Fibroblast of lung (primary cell): ENCODE measurements at regions not wholly inside any gene's neighbourhood (a gene's known extent, or its start where the extent isn't known, plus 50 kb on each side); places are given as distances from the start of the nearest gene placed in this dataset.

Experiments used
- DNase-seq, 2 donors: peaks; one replicate each; pipeline versions ENCODE4 v3.0.0 to v3.0.0-alpha.2; 2010; ENCODE audit warnings: low read depth in 2 of 2
- H2AFZ ChIP-seq: 2 replicates; pipeline ENCODE4 v1.5.1; 2012; ENCODE audit warnings: low read length, control low read depth, inconsistent platforms
- H3K27ac ChIP-seq: 2 replicates; pipeline ENCODE4 v1.5.1; 2011; ENCODE audit warnings: low read length, control low read depth; ENCODE audit not compliant: insufficient read depth
- H3K27me3 ChIP-seq: 2 replicates; pipeline ENCODE4 v1.5.1; 2011; ENCODE audit warnings: mild to moderate bottlenecking, low read length; ENCODE audit not compliant: control insufficient read depth, insufficient read depth
- H3K36me3 ChIP-seq: 2 replicates; pipeline ENCODE4 v1.5.1; 2011; ENCODE audit warnings: low read length; ENCODE audit not compliant: control insufficient read depth, insufficient read depth
- H3K4me1 ChIP-seq: 2 replicates; pipeline ENCODE4 v1.5.1; 2011; ENCODE audit warnings: low read length; ENCODE audit not compliant: control insufficient read depth, insufficient read depth; ENCODE audit errors: extremely low read depth
- H3K4me2 ChIP-seq: 2 replicates; pipeline ENCODE4 v1.5.1; 2011; ENCODE audit warnings: low read length, control low read depth; ENCODE audit not compliant: insufficient read depth; ENCODE audit errors: extremely low read depth
- H3K4me3 ChIP-seq, 4 experiments: fragments of 200-600 bp in 1 of 4; sonication (generic) in 1 of 4; replicated peaks in 1 of 4; 2 replicates each; pipeline ENCODE4 v1.5.1; 2011 to 2016; ENCODE audit warnings: low read length in 4 of 4, low read depth in 3 of 4, mild to moderate bottlenecking in 3 of 4, control low read depth in 2 of 4, inconsistent platforms in 1 of 4, mixed read lengths in 1 of 4; ENCODE audit not compliant: insufficient read depth in 1 of 4; ENCODE audit errors: control extremely low read depth in 1 of 4
- H3K79me2 ChIP-seq: 2 replicates; pipeline ENCODE4 v1.5.1; 2012; ENCODE audit warnings: mild to moderate bottlenecking, low read length, inconsistent platforms; ENCODE audit not compliant: control insufficient read depth, insufficient read depth
- H3K9ac ChIP-seq: 2 replicates; pipeline ENCODE4 v1.5.1; 2011; ENCODE audit warnings: mild to moderate bottlenecking, low read length, control low read depth; ENCODE audit not compliant: insufficient read depth
- H3K9me3 ChIP-seq: 2 replicates; pipeline ENCODE4 v1.5.1; 2012; ENCODE audit warnings: low read depth, low read length; ENCODE audit not compliant: control insufficient read depth, insufficient read depth
- H4K20me1 ChIP-seq: 2 replicates; pipeline ENCODE4 v1.5.1; 2011; ENCODE audit warnings: low read length; ENCODE audit not compliant: control insufficient read depth, insufficient read depth; ENCODE audit errors: extremely low read depth
- EZH2 ChIP-seq: IDR thresholded peaks from 2 replicates; pipeline ENCODE4 v1.5.1; 2012; ENCODE audit warnings: low read length, control low read depth, mild to moderate bottlenecking; ENCODE audit errors: missing control alignments
- TF ChIP-seq, protein P1 (sequence below), 2 donors: IDR thresholded peaks in 1 of 2; conservative IDR thresholded peaks in 1 of 2; 1 replicate in 1 of 2; 2 replicates in 1 of 2; pipeline ENCODE4 v1.5.1; 2011 to 2012; ENCODE audit warnings: low read length in 2 of 2, control low read depth in 1 of 2, inconsistent platforms in 1 of 2, low read depth in 1 of 2, mild to moderate bottlenecking in 1 of 2

DNA sequence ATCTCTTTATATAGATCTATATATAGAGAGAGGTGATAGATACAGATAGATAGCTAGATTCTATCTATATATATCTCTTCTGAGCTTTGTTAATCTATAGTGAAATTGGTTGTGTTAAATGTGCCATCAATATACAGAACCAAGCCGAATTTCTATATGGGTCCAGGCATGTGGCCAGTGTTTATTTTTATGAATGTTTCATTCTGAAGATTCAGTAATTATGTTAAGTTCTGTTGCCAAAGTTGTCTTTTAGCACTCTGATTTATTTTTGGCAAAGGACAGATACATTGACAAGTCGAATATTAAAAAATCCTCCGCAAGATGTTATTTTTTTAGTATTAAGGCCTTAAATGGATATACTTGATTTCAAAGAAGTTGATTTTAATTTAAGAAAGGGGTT is 190.4 kb upstream of the HTR2A start:
- Histone ChIP-seq H3K36me3 (no peaks in the 10 kb centered on the region), H3K4me2 (no peak overlapping the region), H3K27me3 (no peaks in the 10 kb centered on the region), H3K79me2 (no peaks in the 10 kb centered on the region), H3K9ac (no peak overlapping the region), H3K9me3 (no peaks in the 10 kb centered on the region), H3K4me3 (no peak overlapping the region), H4K20me1 (no peaks in the 10 kb centered on the region), H3K27ac (no peak overlapping the region), H2AFZ (no peak overlapping the region), H3K4me1 (no peaks in the 10 kb centered on the region)
- DNase-seq: no peak
- TF ChIP-seq EZH2: no peak
- TF ChIP-seq, protein P1, sequence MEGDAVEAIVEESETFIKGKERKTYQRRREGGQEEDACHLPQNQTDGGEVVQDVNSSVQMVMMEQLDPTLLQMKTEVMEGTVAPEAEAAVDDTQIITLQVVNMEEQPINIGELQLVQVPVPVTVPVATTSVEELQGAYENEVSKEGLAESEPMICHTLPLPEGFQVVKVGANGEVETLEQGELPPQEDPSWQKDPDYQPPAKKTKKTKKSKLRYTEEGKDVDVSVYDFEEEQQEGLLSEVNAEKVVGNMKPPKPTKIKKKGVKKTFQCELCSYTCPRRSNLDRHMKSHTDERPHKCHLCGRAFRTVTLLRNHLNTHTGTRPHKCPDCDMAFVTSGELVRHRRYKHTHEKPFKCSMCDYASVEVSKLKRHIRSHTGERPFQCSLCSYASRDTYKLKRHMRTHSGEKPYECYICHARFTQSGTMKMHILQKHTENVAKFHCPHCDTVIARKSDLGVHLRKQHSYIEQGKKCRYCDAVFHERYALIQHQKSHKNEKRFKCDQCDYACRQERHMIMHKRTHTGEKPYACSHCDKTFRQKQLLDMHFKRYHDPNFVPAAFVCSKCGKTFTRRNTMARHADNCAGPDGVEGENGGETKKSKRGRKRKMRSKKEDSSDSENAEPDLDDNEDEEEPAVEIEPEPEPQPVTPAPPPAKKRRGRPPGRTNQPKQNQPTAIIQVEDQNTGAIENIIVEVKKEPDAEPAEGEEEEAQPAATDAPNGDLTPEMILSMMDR (conservative IDR thresholded peaks at IDR 0.05 in 1 of 2, IDR thresholded peaks at IDR 0.05 in 1 of 2; ENCODE audit: low read depth in 1 of 2, low read length in 2 of 2): no peak

DNA sequence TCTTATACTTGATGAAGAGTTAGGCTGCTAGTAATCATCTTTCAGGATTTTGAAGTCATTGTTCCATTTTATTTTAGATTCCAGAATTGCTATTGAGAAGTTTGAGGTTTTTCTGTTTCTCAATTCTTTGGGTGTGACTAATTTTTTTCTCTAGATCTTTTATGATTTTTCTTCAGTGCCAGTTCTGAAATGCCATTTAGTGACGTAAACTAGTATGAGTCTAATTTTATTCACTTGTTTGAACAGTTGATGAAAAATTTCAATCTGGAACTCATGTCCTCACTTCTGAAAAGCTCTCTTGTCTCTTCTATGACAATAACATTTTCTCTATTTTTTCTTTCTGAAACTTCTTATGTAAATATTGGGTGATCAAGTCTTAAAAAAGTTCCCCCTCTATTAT is 188.5 kb upstream of the HTR2A start:
- Histone ChIP-seq H3K27me3 (no peaks in the 10 kb centered on the region), H3K9ac (no peak overlapping the region), H2AFZ (no peak overlapping the region), H3K4me2 (no peak overlapping the region), H3K4me3 (no peak overlapping the region), H3K79me2 (no peaks in the 10 kb centered on the region), H3K4me1 (no peaks in the 10 kb centered on the region), H3K9me3 (no peaks in the 10 kb centered on the region), H3K36me3 (no peaks in the 10 kb centered on the region), H3K27ac (no peak overlapping the region), H4K20me1 (no peaks in the 10 kb centered on the region)
- peak; percentile 36 to 58 for DNase-seq
- TF ChIP-seq, protein P1 (conservative IDR thresholded peaks at IDR 0.05 in 1 of 2, IDR thresholded peaks at IDR 0.05 in 1 of 2; ENCODE audit: low read depth in 1 of 2, low read length in 2 of 2): no peak
- no peak for TF ChIP-seq EZH2

DNA sequence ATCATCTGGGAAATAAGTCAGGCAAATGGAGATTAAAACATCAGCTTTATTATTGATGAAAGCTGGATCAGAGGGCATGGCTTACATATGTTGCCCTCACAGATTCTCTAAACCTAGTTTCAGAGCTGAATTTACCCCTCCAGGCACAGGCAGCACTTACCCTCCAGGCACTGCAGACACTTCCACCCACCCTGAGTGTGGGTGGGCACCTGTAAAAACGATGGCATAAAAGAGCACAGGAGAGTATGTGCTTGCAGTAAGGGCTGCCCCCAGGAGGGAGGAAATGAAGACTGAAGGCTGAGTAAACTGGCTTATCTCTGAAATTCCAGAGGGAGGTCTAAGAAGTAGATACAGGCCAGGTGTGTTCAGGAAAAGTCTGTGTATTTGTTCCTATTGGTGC is 185.0 kb upstream of the HTR2A start:
- H2AFZ ChIP-seq: no peak overlapping the region
- H3K79me2 ChIP-seq: no peaks in the 10 kb centered on the region
- no peak overlapping the region for H3K27ac ChIP-seq
- no peaks in the 10 kb centered on the region for H3K9me3 ChIP-seq
- no peaks in the 10 kb centered on the region for H4K20me1 ChIP-seq
- no peaks in the 10 kb centered on the region for H3K27me3 ChIP-seq
- no peak overlapping the region for H3K4me3 ChIP-seq
- H3K4me2 ChIP-seq: no peak overlapping the region
- TF ChIP-seq EZH2: no peak
- TF ChIP-seq, protein P1 (conservative IDR thresholded peaks at IDR 0.05 in 1 of 2, IDR thresholded peaks at IDR 0.05 in 1 of 2; ENCODE audit: low read depth in 1 of 2, low read length in 2 of 2): no peak
- DNase-seq: no peak
- H3K36me3 ChIP-seq: no peaks in the 10 kb centered on the region
- no peaks in the 10 kb centered on the region for H3K4me1 ChIP-seq
- no peak overlapping the region for H3K9ac ChIP-seq
